HEK293 (cell line): ENCODE measurements at regions not wholly inside any gene's neighbourhood (a gene's known extent, or its start where the extent isn't known, plus 50 kb on each side); places are given as distances from the start of the nearest gene placed in this dataset.

Experiments used
- CTCF ChIP-seq: fragments of 450-650 bp; formaldehyde crosslinking; IDR thresholded peaks from 2 replicates; pipeline ENCODE4 v1.5.1; 2016; ENCODE audit warnings: missing biosample characterization, missing genetic modification characterization
- ZBTB8A ChIP-seq: fragments of 450-650 bp; formaldehyde crosslinking; IDR thresholded peaks from 2 replicates; pipeline ENCODE4 v1.5.1; 2016; ENCODE audit warnings: missing biosample characterization, missing genetic modification characterization
- ZNF324 ChIP-seq: fragments of 450-650 bp; formaldehyde crosslinking; IDR thresholded peaks from 2 replicates; pipeline ENCODE4 v1.5.1; 2016; ENCODE audit warnings: missing biosample characterization, missing genetic modification characterization

GRCh38 chr19:23992348-23992747 lies 77.7 kb downstream of the ZNF726 start:
- TF ChIP-seq ZNF324 (tag by site-specific recombination) (no peak), CTCF (no peak), ZBTB8A (tag by site-specific recombination) (no peak)
